Activated B cell treated with CpG ODN at 0.5 μM for 24 hours (primary cell): ENCODE measurements at regions not wholly inside any gene's neighbourhood (a gene's known extent, or its start where the extent isn't known, plus 50 kb on each side); places are given as distances from the start of the nearest gene placed in this dataset.

Experiments
- ATAC-seq: fragments of 200-7000 bp; cut with Tn5 transposase; one replicate; pipeline ENCODE4 v1.10.0; 2021; ENCODE audit warnings: low read depth, mild to moderate bottlenecking, moderate library complexity
- CTCF ChIA-PET: fragments of 350-600 bp; sonication (Branson Sonifier 250); formaldehyde crosslinking; loops from one replicate; lab custom pipeline; 2021; ENCODE audit warnings: antibody characterized with exemption; lab: Charles Lee
- POLR2A ChIA-PET: fragments of 350-600 bp; sonication (Branson Sonifier 250); formaldehyde crosslinking; loops from one replicate; lab custom pipeline; 2021; ENCODE audit warnings: antibody characterized with exemption; lab: Charles Lee
- DNase-seq: peaks from one replicate; pipeline ENCODE4 v3.0.0; 2022
- H3K27ac Mint-ChIP-seq: one replicate; pipeline ENCODE4 v1.8.0; 2020; ENCODE audit warnings: mixed read lengths
- H3K27me3 Mint-ChIP-seq: one replicate; pipeline ENCODE4 v1.8.0; 2021; ENCODE audit warnings: mixed read lengths
- H3K36me3 Mint-ChIP-seq: one replicate; pipeline ENCODE4 v1.8.0; 2021; ENCODE audit warnings: low read depth, mixed read lengths
- H3K4me1 Mint-ChIP-seq: one replicate; pipeline ENCODE4 v1.8.0; 2021; ENCODE audit warnings: mixed read lengths
- H3K4me3 Mint-ChIP-seq: one replicate; pipeline ENCODE4 v1.8.0; 2020; ENCODE audit warnings: mild to moderate bottlenecking, mixed read lengths
- H3K9me3 Mint-ChIP-seq: one replicate; pipeline ENCODE4 v1.8.0; 2020; ENCODE audit warnings: mixed read lengths
- intact Hi-C: fragments of 100-400 bp; cut with micrococcal nuclease; formaldehyde crosslinking; loops from one replicate; pipeline ENCODE4 v1.15.1; 2024
- TF ChIP-seq, protein P1 (sequence below): fragments of 200-600 bp; IDR thresholded peaks from one replicate; pipeline ENCODE4 v1.8.0; 2022; ENCODE audit warnings: antibody characterized with exemption, mild to moderate bottlenecking

DNA sequence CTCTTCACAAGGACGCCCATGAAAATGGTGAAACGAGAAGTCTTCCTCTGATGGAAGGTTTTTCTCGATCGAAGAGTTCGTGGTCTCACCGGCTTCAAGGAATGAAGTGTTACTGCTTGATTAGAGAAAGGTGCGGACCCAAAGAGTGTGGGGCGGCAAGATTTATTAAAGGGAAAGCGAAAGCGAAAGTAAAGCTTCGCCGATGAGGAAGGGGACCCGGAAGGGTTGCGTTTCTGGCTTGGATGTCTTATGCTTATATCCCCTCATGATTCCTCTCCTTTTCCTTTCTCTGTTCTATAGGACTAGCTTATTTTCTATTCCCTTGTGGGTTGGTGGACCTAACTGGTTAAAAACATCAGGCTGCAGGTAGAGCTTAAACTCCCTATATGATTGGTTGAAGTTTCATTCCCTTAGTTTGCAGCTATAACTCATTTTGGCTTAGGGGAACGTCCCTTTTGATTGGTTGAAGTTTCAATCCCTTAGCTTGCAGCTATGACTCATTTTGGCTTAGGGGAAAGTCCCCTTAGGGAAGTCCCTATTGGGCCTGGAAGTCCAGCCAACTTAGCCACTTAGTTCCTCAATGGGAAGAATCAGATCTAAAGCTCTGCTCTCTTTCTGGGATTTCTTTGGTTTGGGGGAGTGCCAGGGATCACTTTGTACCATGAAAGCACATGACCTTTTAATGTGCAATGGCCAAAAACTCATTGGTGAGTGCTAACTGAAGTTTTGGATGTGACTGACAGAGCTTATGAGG, 1025.0 kb upstream of the PCDH10 start:
- TF ChIP-seq, protein P1, sequence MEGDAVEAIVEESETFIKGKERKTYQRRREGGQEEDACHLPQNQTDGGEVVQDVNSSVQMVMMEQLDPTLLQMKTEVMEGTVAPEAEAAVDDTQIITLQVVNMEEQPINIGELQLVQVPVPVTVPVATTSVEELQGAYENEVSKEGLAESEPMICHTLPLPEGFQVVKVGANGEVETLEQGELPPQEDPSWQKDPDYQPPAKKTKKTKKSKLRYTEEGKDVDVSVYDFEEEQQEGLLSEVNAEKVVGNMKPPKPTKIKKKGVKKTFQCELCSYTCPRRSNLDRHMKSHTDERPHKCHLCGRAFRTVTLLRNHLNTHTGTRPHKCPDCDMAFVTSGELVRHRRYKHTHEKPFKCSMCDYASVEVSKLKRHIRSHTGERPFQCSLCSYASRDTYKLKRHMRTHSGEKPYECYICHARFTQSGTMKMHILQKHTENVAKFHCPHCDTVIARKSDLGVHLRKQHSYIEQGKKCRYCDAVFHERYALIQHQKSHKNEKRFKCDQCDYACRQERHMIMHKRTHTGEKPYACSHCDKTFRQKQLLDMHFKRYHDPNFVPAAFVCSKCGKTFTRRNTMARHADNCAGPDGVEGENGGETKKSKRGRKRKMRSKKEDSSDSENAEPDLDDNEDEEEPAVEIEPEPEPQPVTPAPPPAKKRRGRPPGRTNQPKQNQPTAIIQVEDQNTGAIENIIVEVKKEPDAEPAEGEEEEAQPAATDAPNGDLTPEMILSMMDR: no peak
- Mint-ChIP-seq H3K4me3 (no peak overlapping the region), H3K27ac (no peak overlapping the region), H3K36me3 (no peaks in the 10 kb centered on the region), H3K27me3 (no peaks in the 10 kb centered on the region), H3K4me1 (no peaks in the 10 kb centered on the region), H3K9me3 (peaks cover 2% of the 10 kb centered on the region)
- ChIA-PET CTCF (no interaction called here), POLR2A (no interaction called here)
- DNase-seq: no peak
- no peak for ATAC-seq
- intact Hi-C loops: no loop called here

DNA sequence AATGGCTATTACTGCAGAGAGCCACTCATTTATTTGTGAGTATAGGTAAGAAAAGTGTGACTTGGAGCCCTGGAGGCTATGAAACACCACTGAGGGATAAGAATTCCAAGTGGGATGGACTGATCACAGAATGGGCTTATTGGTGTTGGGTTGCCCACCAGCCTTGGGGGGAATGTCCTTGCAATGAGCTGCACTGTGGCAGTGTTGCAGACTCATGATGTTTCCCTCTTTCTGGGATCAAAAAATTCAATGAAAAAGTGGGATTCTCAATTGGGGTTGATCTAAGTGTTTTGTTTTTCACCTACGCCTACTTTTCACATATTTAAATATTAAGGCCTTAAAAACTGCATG, 1024.5 kb upstream of the PCDH10 start:
- DNase-seq: no peak
- Mint-ChIP-seq H3K36me3 (no peaks in the 10 kb centered on the region), H3K9me3 (peaks cover 2% of the 10 kb centered on the region), H3K4me3 (no peak overlapping the region), H3K4me1 (no peaks in the 10 kb centered on the region), H3K27ac (no peak overlapping the region), H3K27me3 (no peaks in the 10 kb centered on the region)
- ChIA-PET POLR2A (no interaction called here), CTCF (no interaction called here)
- no peak for ATAC-seq
- intact Hi-C loops: no loop called here
- TF ChIP-seq, protein P1: no peak

DNA sequence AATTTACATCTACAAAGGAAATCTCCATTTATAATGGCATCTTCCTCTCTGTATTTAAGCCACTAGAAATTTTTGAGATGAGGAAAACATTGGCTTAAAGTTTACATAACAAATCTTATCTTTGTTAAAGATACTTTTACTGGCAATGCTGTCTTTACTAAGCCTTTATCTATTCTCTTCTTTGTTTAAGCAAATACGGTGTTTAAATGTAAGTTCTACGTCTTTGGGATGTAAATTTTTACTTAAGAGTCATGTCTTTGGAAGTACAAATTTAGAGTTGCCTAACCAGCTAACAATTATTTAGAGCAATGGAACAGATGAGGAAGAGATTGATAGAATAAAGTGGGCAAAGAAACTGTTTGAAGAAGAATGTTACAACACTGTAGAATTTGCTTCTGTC, 1024.0 kb upstream of the PCDH10 start:
- Mint-ChIP-seq H3K27ac (no peak overlapping the region), H3K4me3 (no peak overlapping the region), H3K36me3 (no peaks in the 10 kb centered on the region), H3K9me3 (peaks cover 2% of the 10 kb centered on the region), H3K27me3 (no peaks in the 10 kb centered on the region), H3K4me1 (no peaks in the 10 kb centered on the region)
- DNase-seq (no peak), ATAC-seq (no peak)
- ChIA-PET POLR2A (no interaction called here), CTCF (no interaction called here)
- TF ChIP-seq, protein P1: no peak
- intact Hi-C loops: no loop called here

DNA sequence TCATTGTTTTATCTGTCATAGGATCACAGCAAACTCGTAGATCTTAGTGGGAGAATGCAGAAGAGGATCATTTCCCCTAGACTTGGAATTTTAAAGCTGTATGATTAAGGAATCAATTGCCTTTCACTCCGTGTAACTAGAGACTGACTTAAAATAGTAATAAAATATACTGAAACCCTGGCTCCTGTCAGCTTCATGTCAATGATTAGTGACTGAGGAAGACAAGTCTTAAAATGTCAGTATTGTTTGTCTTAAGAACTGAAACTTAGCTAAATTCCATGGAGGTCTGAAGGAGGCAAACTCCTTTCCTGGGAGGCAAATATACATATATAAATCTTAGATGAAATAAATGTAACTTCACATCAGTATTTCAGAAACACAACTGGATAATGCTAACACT, 1016.7 kb upstream of the PCDH10 start:
- Mint-ChIP-seq H3K9me3 (peaks cover 7% of the 10 kb centered on the region), H3K27ac (no peak overlapping the region), H3K36me3 (no peaks in the 10 kb centered on the region), H3K4me1 (no peaks in the 10 kb centered on the region), H3K27me3 (no peaks in the 10 kb centered on the region), H3K4me3 (no peak overlapping the region)
- ATAC-seq (no peak), DNase-seq (no peak)
- CTCF ChIA-PET: no interaction called here
- intact Hi-C loops: no loop called here
- TF ChIP-seq, protein P1: no peak
- POLR2A ChIA-PET: no interaction called here

DNA sequence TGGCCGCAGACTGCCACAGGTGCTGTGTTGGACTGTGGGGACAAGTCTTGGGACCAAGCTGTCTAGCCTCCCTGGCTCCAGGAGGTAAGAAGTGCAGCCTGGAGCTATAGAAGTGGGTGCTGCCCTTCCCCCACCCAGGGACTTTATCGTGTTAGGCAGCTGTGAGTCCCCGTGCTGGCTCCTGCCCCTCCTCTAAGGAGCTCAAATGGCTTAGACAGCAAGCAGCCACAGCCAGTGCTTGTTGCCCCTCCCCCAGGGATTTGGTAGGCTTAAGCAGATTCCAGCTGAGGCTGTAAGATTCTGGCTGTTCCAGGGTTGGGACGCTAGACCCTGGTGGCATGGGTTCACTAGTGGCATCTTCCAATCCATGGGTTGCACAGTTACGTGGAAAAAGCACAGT, 979.4 kb upstream of the PCDH10 start:
- ChIA-PET CTCF (no interaction called here), POLR2A (no interaction called here)
- Mint-ChIP-seq H3K27ac (no peak overlapping the region), H3K4me3 (no peak overlapping the region), H3K9me3 (peaks cover 3% of the 10 kb centered on the region), H3K27me3 (no peaks in the 10 kb centered on the region), H3K36me3 (no peaks in the 10 kb centered on the region), H3K4me1 (no peaks in the 10 kb centered on the region)
- ATAC-seq: no peak
- TF ChIP-seq, protein P1: no peak
- no peak for DNase-seq
- intact Hi-C loops: no loop called here
